Caco-2 (cell line): ENCODE measurements at regions not wholly inside any gene's neighbourhood (a gene's known extent, or its start where the extent isn't known, plus 50 kb on each side); places are given as distances from the start of the nearest gene placed in this dataset.

Source experiments
- BruUV-seq: library from RNA; stranded (reverse); fragments of 400-500 nt; replicated peaks from 2 replicates; lab custom pipeline; 2021; lab: Mats Ljungman, UMichigan
- CTCF ChIA-PET: fragments of 300-600 bp; sonication (Branson Sonifier 250); formaldehyde crosslinking; loops from one replicate; lab custom pipeline; 2022; ENCODE audit warnings: antibody characterized with exemption; lab: Charles Lee
- POLR2A ChIA-PET: fragments of 300-600 bp; sonication (Branson Sonifier 250); formaldehyde crosslinking; loops from one replicate; lab custom pipeline; 2022; ENCODE audit warnings: antibody characterized with exemption; lab: Charles Lee
- DNase-seq, 2 experiments: peaks; one replicate each; pipeline versions ENCODE4 v3.0.0 to v3.0.0-alpha.2; 2020 to 2022
- H3K27me3 ChIP-seq: replicated peaks from 2 replicates; pipeline ENCODE4 v1.6.0; 2011; ENCODE audit warnings: low read length; ENCODE audit not compliant: control insufficient read depth, insufficient read depth
- H3K36me3 ChIP-seq: 2 replicates; pipeline ENCODE4 v1.5.1; 2011; ENCODE audit warnings: low read length; ENCODE audit not compliant: control insufficient read depth, insufficient read depth
- H3K4me1 ChIP-seq: fragments of 250-450 bp; sonication (Bioruptor Pico); 2 replicates; pipeline ENCODE4 v1.5.1; 2020; ENCODE audit warnings: mild to moderate bottlenecking
- H3K4me3 ChIP-seq: 2 replicates; pipeline ENCODE4 v1.5.1; 2011; ENCODE audit warnings: low read depth, mild to moderate bottlenecking, control low read depth, low read length
- H3K9me3 ChIP-seq: fragments of 250-450 bp; sonication (Bioruptor Pico); 2 replicates; pipeline ENCODE4 v1.5.1; 2020; ENCODE audit warnings: mild to moderate bottlenecking, moderate library complexity
- H3K27ac Mint-ChIP-seq: one replicate; pipeline ENCODE4 v1.8.0; 2022; ENCODE audit warnings: mixed read lengths; ENCODE audit not compliant: unreplicated experiment
- H3K27me3 Mint-ChIP-seq: one replicate; pipeline ENCODE4 v1.8.0; 2022; ENCODE audit warnings: mixed read lengths; ENCODE audit not compliant: insufficient read depth, unreplicated experiment
- H3K36me3 Mint-ChIP-seq: one replicate; pipeline ENCODE4 v1.8.0; 2022; ENCODE audit warnings: mild to moderate bottlenecking, mixed read lengths; ENCODE audit not compliant: insufficient read depth, unreplicated experiment
- H3K4me1 Mint-ChIP-seq: one replicate; pipeline ENCODE4 v1.8.0; 2022; ENCODE audit warnings: low read depth, mixed read lengths; ENCODE audit not compliant: unreplicated experiment
- H3K4me3 Mint-ChIP-seq: one replicate; pipeline ENCODE4 v1.8.0; 2022; ENCODE audit warnings: mild to moderate bottlenecking, moderate library complexity, mixed read lengths; ENCODE audit not compliant: unreplicated experiment
- H3K9me3 Mint-ChIP-seq: one replicate; pipeline ENCODE4 v1.8.0; 2022; ENCODE audit warnings: mixed read lengths; ENCODE audit not compliant: unreplicated experiment
- CTCF ChIP-seq, 2 experiments: fragments of 200-600 bp in 1 of 2; IDR thresholded peaks; 1 replicate in 1 of 2; 2 replicates in 1 of 2; pipeline versions ENCODE4 v1.5.1 to v1.8.0; 2011 to 2022; ENCODE audit warnings: antibody characterized with exemption in 1 of 2, control low read depth in 1 of 2, inconsistent platforms in 1 of 2, low read depth in 1 of 2, low read length in 1 of 2, mild to moderate bottlenecking in 1 of 2, moderate library complexity in 1 of 2; ENCODE audit not compliant: insufficient read depth in 1 of 2, severe bottlenecking in 1 of 2, unreplicated experiment in 1 of 2
- intact Hi-C: fragments of 100-400 bp; cut with micrococcal nuclease; formaldehyde crosslinking; loops from one replicate; pipeline ENCODE4 v1.10.0; 2022; ENCODE audit not compliant: unreplicated experiment

GRCh38 chr5:68711293-68712200 lies 382.3 kb upstream of the SLC30A5 start:
- H3K36me3 ChIP-seq: no peaks in the 10 kb centered on the region
- H3K9me3 ChIP-seq: no peaks in the 10 kb centered on the region
- Mint-ChIP-seq H3K27ac (no peak overlapping the region), H3K4me3 (no peak overlapping the region), H3K27me3 (peaks cover 15% of the 10 kb centered on the region), H3K36me3 (no peaks in the 10 kb centered on the region), H3K9me3 (no peaks in the 10 kb centered on the region), H3K4me1 (no peaks in the 10 kb centered on the region)
- no TSS peak for BruUV-seq
- DNase-seq: no peak
- no peak for TF ChIP-seq CTCF (IDR thresholded peaks at IDR 0.05; ENCODE audit: insufficient read depth in 1 of 2, low read depth in 1 of 2, low read length in 1 of 2, severe bottlenecking in 1 of 2, unreplicated experiment in 1 of 2)
- H3K4me1 ChIP-seq: no peaks in the 10 kb centered on the region
- no peak overlapping the region for H3K4me3 ChIP-seq
- ChIA-PET CTCF (no interaction called here), POLR2A (no interaction called here)
- intact Hi-C loops: no loop called here
- no peaks in the 10 kb centered on the region for H3K27me3 ChIP-seq

- Mint-ChIP-seq H3K4me3 (no peak overlapping the region), H3K27me3 (peaks cover 8% of the 10 kb centered on the region), H3K27ac (no peak overlapping the region), H3K4me1 (no peaks in the 10 kb centered on the region), H3K9me3 (no peaks in the 10 kb centered on the region), H3K36me3 (no peaks in the 10 kb centered on the region)
- POLR2A ChIA-PET: no interaction called here
- intact Hi-C loops: no loop called here
- CTCF ChIA-PET: no interaction called here
- TF ChIP-seq CTCF (IDR thresholded peaks at IDR 0.05; ENCODE audit: insufficient read depth in 1 of 2, low read depth in 1 of 2, low read length in 1 of 2, severe bottlenecking in 1 of 2, unreplicated experiment in 1 of 2): no peak
- Histone ChIP-seq H3K9me3 (0 out of 2 replicates have a peak, but pooled peaks cover 4% of the 10 kb centered on the region), H3K36me3 (no peaks in the 10 kb centered on the region), H3K4me1 (no peaks in the 10 kb centered on the region), H3K27me3 (no peaks in the 10 kb centered on the region), H3K4me3 (no peak overlapping the region)
- DNase-seq: no peak
- BruUV-seq: no TSS peak
Measured at GRCh38 chr5:68714810-68715209, 379.0 kb upstream of the SLC30A5 start.

- Histone ChIP-seq H3K4me1 (no peaks in the 10 kb centered on the region), H3K27me3 (no peaks in the 10 kb centered on the region), H3K36me3 (no peaks in the 10 kb centered on the region), H3K4me3 (no peak overlapping the region), H3K9me3 (0 out of 2 replicates have a peak, but pooled peaks cover 4% of the 10 kb centered on the region)
- intact Hi-C loops: no loop called here
- Mint-ChIP-seq H3K4me1 (no peaks in the 10 kb centered on the region), H3K27me3 (peaks cover 4% of the 10 kb centered on the region), H3K36me3 (no peaks in the 10 kb centered on the region), H3K9me3 (no peaks in the 10 kb centered on the region), H3K27ac (no peak overlapping the region), H3K4me3 (no peak overlapping the region)
- no peak for TF ChIP-seq CTCF (IDR thresholded peaks at IDR 0.05; ENCODE audit: insufficient read depth in 1 of 2, low read depth in 1 of 2, low read length in 1 of 2, severe bottlenecking in 1 of 2, unreplicated experiment in 1 of 2)
- ChIA-PET CTCF (no interaction called here), POLR2A (no interaction called here)
- no TSS peak for BruUV-seq
- no peak for DNase-seq
Measured at GRCh38 chr5:68720884-68721610, 372.8 kb upstream of the SLC30A5 start.
